ENCODE measurements at regions not wholly inside any gene's neighbourhood (a gene's known extent, or its start where the extent isn't known, plus 50 kb on each side); places are given as distances from the start of the nearest gene placed in this dataset.
"Not testable (repeated sequence)": the region's sequence is repeated elsewhere in the genome, so short reads cannot be mapped to it uniquely, and the experiment has no call there.

DNA sequence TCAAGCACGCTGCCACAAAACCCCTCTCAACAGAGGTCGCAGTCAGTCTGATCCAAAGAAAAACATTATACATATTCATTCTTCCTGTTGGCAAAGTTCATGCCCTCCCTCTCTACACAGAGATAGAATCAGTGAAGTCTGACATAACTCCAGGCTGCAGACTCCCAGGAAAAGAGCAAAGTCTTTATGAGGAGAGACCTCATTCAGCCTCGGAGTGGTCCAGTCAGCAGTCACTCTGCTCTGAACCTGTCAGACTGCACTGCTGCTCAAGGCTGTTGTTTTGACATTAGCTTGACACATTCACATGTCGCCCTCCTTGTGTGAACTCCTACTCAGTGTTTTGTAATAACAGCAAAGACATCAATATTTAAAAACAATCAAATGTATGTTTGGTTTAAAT is 241.2 kb upstream of the G2E3 start:
- DNase-seq, result no peak

DNA sequence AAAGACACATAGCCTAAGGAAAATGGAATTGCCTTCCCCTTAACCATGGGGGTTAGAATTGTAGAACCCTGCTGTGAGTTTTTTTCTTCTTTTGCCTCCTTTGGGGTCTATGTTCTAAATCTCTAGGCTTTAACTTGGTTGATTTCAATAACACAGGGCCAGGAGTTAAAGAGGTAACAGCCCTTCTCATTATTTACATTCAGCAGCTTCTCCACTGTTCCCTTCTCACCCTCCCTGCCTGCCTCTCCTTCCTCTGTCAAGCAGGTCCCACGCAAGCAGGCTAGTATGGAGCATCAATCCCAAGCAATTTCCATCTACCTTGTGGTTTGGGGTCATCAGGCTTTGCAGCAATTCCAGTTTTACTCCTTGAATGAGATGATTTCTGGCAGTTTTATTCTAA is 236.1 kb upstream of the G2E3 start:
- no peak for DNase-seq

DNA sequence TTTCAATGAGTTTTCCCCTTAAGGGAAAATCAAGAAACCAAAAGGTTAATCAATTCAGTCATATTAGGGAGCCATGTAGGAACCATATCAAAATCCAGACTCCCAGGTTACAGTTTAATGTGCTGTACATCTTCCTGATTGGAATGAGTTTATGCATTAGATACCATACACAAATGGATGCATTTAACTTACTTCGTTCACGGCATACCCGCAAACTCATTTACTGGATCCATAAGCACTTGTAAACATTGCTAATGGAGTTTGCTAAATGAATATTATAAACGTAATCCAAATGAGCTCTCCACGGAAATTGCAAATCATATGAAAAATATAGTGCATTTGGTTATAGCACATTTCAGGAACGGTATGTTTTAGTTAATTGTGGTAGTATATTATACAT is 228.9 kb upstream of the G2E3 start:
- no peak for DNase-seq

DNA sequence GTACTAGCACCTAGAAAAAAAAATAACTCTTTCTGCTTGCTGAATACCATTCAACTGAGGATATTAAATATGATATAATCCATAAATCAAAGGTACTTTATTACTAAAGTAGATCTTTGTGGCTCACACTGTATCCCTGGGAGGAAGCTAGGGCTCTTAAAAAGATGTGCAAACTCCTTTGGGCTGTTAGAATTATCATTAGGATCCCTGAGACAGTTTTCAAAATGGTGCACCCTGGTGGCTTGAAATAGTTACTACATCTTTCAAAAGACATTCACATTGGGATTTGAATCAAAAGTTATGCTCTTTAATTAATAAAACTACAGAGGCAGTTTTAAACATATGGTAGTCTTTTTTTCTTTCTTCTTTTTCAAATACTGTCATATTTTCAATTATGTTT is 228.5 kb upstream of the G2E3 start:
- DNase-seq, result peak; percentile 2 to 34 (median 9)

DNA sequence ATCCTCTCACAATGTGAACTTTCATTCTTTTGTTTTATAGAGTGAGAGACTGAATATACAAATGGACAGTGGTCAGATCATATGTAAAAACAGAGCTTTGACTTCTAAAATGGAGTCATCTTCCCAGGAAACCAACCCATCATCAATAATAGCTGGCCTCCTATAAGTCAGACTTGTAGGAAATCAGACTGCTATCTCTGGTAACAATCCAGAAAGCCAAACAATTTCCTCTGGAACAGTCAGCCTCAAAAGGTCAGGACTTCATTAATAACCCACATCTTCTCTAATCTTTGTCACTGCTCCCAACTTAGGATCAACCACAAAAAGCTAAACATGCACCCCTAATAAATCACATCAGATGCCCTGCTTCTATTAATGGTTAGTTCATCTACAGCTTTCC is 227.9 kb upstream of the G2E3 start:
- DNase-seq, result no peak

DNA sequence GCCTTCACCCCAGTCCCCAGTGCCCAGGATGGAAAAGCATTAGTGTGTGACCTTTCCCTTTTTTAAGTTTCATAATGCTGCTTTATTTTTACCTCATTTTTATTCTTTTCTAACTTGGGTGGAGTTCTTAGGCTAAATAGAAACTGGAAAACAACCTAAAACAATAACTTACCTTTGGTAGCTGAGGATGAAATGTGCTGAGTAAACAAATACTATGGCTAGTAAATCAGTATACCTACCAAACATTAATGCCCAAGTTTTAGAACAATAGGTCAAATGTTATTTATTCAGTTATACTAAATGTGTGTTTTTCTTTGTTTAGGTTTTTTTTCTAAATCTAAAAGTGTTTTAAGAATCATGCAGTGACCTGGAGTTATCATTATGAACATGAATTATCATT is 226.6 kb upstream of the G2E3 start:
- DNase-seq, result no peak

DNA sequence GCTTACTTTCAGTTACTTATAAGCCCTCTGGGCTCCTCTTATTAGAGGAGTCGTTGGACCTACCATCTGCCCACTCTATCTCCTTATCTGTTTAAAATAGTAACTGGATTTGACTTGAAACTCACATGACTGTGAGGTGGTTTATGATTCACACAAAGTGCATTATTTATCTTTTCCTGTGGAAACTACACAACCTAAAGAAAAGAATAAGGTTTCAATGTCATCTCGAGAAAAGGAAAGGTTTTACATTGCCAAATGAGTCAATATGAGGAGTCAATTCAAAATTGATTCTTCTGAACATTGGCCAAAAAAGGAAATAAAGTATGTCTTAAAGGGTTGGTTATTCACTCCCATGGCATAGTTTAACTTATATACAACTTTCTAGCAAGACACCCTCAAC is 225.0 kb upstream of the G2E3 start:
- no peak for DNase-seq

DNA sequence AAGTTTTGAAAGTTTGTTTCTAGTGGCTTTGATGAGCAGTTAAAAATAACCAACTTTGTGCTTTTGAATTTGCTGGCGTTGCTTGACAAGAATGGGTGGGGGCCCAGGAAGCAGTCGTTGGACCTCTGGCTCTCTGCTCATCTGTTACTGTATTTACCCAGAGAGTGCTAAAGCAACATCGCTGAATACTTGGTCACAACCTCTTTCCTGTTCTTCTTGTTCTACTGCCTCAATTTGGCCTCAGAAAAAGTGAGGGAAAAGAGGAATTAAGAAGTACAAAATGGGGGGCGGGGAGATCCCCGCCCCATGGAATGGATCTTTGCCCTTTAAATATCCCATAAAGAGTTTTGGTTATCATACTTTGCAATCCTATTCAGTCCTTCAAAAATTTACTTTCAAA is 221.5 kb upstream of the G2E3 start:
- DNase-seq, result no peak

DNA sequence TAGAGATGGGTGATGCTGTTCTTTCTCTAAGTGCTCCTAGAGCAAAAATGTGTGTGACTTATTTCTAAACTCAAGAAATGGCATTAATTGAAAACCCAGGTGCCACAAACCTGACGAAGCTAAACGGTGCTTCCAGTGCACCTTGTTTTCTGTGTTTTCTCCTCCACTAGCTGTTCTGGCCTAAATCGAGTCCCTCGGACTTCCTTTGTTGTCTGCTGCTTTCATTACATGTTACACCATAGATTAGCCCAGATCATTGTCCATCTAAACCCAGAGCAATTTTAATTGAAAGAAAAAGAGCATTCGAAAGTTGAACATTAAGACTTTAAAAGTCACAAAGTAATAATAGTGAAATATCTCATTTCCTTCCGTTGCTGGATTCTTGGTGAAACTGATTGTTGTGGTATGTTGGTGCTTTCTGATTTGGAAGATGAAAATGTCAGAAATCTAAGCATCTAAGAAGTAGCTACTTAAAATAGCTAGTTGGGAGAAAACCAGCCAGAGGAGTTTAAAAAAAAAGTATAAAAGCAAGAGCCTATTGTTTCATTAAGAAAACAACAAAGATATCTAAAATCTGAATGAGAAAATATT is 219.6 kb upstream of the G2E3 start:
- no peak for DNase-seq

DNA sequence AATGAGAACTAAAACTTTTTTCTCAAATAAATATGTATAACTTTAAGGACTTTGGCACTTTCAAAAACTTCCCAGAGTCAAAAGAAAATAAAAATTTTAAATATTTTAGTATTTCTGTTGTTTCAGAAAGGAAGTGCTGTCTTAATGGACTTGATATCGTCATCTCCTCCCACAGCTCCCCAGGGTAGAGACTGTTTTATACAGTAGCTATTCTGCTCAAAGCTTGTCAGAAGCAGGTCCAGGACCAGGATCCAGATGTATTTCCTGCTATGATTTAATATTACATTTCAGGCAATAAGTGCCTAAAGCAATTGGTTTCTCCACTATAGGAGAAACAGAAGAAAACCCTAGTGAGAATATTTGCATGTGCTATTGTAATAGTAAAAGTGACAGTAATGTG is 218.5 kb upstream of the G2E3 start:
- no peak for DNase-seq

DNA sequence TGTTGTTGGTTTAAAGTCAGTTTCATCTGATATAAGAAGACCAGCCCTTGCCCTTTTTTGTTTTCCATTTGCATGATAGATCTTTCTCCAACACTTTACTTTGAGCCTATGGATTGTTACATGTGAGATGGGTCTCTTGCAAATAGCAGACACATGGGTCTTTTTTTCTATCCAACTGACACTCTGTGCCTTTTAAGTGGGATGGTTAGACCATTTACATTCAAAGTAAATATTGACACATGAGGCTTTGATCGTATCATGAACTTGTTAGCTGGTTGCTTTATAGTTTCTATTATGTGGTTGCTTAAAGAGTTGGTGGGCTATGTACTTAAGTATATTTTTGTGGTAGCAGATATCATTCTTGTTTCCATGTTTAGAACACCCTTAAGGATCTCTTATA is 213.4 kb upstream of the G2E3 start:
- DNase-seq, result no peak

DNA sequence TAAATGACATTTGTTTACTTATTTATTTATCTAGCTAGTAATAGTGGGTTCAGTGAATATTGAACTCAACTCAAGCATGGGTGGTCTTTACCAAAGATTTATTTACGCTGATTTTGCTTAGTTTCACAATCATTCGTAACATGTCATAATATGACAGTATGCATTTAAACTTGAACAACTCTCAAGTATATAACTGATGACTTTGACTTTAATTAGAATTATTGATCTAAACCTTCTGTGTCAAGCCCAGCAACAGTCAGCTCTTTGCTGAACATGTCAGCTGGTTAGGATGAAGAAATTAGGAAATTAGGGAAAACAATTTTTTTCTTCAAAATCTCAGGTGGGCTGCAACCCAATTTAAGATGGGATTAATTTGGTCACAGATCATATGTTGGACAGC is 210.5 kb upstream of the G2E3 start:
- DNase-seq, result no peak

DNA sequence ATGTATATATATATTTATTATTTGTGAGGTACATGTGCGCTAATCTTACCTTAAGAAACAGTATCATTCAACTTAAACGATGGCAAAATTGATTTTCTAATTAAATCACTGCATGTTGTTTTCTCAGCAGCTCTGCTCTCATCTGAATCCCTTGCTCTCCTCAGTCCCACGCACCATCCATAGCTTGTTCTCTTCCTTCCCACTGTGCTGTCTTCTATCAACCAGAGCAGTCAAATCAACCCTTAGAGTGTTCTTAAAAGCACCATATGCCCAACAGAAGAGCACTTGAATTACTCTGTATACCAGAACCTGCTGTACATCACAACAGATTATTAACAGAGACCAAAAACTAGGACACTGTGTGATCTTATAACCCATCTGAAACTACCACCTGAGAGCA is 209.4 kb upstream of the G2E3 start:
- no peak for DNase-seq

DNA sequence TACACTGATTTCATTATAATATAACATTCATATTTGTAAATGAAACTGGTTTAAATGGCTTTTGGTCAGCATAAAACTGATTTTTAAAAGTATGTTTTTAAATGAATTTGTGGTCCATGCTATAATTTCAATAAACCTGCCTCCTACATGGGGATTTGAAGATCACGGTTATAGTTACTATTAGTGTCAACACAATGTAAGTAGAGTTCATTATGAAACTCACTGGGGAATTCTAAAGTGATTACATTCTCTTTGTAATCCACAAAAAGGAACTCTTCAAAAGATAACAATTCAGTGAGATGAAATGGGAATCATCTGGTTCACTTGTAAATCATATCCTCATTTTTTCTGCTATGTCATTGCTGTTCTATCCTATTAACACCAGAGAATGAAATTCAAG is 204.5 kb upstream of the G2E3 start:
- no peak for DNase-seq

DNA sequence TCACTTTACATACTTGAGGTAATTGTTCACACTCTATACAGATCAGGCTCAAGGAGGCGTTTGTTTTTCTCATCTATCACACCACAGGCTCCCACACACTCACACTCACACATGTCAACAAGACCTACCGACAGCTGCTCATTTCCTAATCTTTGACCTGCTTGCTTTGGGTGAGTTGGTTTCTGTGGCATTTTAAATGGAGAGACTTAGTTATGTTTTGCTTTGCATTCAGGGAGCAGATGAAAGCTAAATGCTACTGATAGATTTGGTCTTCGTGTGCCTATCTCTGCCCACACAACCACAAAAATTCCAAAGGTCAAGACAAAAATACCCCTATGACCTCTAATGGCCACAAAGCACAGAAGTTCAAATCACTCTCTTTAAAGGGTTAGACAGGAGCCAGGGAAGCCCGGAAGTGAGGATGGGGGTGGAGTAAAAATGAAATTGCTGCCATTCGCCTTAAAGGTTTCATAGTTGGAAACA is 203.5 kb upstream of the G2E3 start:
- DNase-seq, result no peak

DNA sequence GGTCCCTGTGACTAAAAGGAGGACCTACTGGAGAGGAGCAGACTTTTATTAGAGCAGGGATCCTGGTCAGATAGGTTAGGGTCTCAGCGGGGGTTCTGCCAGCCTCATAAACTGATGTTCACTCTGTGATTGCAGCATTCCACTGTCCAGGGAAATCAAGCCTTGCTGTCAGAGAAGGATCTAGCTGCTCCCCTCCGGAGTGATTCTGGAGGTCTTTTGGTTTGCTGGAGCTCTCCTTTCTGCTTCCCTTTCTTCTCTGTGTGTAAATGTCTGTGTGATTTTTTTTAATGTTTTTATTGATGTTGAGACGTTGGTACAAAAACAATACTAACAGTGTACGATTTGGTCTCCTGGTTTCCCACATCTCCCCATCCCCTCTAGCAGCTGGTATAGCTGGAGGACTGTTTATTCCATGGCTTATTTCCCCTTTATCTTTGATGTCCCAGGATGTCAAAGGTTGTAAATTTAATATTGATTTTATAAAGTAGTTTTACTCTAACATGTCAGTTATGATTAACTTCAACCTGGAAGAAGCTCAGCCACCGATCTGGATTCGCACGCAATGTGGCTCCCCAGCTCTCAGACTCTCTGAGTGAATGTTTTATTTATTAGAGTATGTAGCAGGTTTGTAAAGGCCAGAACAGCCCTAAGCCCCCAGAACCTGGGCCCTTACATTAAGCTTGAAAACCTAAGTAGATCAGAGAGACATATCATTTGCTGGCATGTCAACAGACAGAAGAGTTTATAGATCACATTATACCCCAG is 202.3 kb upstream of the G2E3 start:
- no peak for DNase-seq

DNA sequence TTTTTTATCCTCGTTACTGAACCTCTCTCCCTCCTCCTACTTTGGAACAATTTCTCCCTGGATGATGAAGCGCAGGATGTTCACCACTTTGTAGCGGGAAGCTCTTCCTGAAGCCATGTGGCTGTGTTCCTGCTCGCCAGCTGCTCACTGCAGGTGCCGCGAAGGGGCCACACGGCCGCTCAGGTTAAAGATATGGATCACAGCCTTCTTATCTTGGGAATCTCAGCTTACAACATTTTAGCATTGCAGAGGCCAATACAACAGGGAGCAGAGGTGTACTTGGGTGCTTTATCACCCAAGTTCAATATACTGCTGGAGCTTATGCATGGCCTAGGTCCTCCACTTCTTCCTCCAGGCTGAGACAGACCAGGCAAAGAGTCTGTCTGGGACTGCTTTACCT is 201.2 kb upstream of the G2E3 start:
- no peak for DNase-seq

DNA sequence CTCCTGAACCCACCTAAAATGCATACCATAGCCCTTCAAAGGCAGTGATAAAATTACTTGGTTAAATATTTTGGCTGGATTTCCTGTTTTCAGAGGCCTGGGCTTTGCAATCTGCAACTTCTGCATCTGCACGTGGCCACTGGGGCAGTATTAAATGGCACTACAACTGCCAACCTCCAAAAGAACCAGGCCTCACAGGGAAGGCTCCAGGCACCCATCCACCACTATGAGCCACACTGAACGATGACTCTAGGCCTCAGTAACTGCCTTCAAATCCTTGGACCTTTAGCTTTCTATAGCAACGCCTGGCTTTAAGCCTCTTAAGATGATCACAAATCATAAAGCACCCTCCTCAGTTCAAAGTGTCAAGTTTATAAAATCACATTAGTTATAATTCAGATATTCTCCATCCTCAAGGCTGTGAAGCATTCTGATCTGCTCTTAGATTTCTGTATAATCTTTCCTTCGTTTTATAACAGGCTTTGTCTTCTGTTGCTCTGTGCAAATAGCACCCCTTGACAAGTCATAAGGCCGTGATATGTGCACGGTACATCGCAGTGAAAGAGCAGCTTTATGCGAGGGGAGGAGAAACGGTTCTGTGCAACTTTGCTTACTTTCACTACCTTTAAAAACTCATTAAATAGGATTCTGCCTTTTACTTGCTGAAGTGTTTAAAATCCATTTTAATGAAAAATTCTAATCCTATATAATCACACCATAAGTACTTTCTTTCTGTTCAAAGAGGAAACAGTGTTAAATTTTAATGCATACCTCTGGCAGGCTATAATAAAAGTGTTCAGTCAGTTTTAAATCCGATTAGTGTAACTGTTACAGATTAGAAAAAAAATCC is 196.4 kb upstream of the G2E3 start:
- DNase-seq, result no peak

DNA sequence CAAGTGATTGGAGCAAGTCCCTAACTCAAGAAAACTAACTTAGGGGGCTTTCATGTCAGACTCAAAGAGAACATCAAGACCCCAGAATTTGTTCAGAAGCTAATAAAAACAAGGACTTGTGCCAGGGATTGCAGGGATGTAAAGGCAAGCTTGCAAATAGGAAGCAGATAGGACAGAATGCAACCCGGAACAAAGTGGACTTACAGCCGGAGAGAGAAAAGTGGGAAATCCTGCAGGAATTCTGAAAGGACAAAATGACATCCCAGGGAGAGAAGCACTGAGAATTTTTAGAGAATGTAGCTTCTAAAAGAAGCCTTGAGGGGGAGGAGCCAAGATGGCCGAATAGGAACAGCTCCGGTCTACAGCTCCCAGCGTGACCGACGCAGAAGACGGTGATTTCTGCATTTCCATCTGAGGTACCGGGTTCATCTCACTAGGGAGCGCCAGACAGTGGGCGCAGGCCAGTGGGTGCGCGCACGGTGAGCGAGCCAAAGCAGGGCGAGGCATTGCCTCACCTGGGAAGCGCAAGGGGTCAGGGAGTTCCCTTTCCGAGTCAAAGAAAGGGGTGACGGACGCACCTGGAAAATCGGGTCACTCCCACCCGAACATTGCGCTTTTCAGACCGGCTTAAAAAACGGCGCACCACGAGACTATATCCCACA is 195.6 kb upstream of the G2E3 start:
- DNase-seq, result not testable (repeated sequence)

DNA sequence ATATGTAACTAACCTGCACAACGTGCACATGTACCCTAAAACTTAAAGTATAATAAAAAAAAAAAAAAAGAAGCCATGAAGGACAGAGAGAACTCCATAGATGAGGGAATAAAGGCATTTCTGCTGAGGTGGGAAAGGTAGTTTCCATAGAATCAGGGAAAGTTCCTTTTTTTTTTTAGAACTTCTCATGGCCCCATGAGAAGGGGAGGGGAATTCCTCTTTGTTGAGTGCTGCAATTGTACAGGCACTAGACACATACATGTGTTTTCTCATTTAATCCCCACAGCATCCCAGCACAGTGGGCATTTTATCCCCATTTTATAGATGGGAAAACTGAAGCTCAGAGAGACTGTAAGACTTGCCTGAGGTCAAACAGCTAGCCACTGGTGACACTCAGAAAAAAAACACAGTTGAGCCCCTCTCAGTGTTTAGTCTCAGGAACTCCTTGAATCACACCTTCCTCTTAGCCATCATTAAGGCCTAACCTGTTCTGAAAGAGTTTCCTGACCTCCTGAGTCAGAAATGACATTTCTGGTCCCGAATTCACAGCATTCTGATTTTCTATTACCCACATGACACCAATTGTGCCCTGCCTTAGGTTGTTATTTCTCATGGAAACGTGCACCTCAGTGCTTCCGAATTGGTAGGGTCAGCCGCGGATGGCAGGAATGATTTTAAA is 189.3 kb upstream of the G2E3 start:
- peak in 1 of 4 experiments; percentile 7 for DNase-seq

DNA sequence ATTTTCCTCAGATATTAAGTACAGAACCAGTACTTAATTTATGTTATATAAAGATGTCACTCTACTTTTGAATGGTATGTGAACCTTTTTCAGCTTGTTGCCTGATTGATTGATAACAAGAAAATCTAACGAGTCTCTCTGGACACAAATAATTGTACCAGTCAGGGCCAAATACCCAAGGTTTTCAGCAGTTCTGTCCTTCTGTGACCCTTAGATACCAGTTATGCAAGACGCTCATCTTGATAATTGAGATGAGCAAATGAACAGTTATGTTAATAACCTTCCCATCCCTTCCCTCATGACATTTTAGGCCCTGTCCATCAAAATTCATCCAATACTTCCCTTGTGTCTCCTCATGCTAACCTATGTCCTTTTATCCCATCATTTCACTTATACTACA is 185.9 kb upstream of the G2E3 start:
- DNase-seq, result no peak

DNA sequence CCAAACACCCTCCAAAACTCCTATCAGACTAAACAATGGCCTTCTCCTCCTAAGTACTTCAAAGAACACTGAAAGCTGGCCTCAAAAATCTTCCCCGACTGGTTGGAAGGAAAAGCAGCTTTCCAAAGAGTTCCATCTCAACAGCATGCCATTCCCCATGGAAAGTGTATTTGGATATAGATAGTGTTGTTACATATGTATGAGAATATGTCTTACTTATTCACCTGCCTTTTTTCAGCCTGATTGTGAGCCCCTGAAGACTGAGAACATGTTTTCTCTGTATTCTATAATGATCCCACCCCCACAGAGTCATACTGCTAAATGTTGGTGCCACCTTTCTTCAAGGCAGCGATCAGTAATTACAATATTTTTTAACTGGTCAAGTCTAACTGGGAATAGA is 185.4 kb upstream of the G2E3 start:
- no peak for DNase-seq

Measured in suppressor macrophage (primary cell).